ENCODE measurements at regions not wholly inside any gene's neighbourhood (a gene's known extent, or its start where the extent isn't known, plus 50 kb on each side); places are given as distances from the start of the nearest gene placed in this dataset.

DNA sequence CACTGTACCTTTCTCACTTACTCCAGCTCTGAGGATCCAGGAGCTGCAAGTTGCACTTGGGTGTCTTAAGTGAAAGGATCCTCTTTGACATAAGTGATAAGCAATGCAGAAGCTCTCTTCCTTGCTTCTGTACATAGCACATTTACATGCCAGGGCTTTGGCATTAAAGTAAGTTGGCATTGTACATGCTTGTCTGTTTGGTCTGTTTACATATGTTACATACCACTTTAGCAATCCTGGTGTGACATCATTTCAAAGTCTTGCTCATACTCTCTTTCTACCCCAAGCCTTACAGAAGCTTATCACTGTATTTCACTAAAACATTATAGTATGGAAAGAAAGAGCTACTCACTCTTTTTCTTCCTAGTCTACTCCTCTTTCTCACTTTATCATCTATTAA is 2548.3 kb downstream of the ARAP2 start:
- no peaks in the 10 kb centered on the region for H3K27me3 ChIP-seq (ENCODE audit: insufficient read depth, insufficient read length)
- no peak overlapping the region for H3K4me3 ChIP-seq (ENCODE audit: insufficient read length, low read depth)
- no peak overlapping the region for H3K9ac ChIP-seq (ENCODE audit: insufficient read length, low read depth)
- DNase-seq (ENCODE audit: low read depth, low spot score) = no peak
- no peak for TF ChIP-seq SUZ12 (IDR thresholded peaks at IDR 0.05; ENCODE audit: extremely low read depth, insufficient read depth, insufficient read length)
- no peaks in the 10 kb centered on the region for H3K4me1 ChIP-seq (ENCODE audit: insufficient read depth, insufficient read length)
- no peaks in the 10 kb centered on the region for H3K36me3 ChIP-seq (ENCODE audit: insufficient read depth, insufficient read length, low read length)
- H3K9me3 ChIP-seq (ENCODE audit: insufficient read depth, low read length) = peaks cover 4% of the 10 kb centered on the region; the same call in 1 of the 2 replicates

DNA sequence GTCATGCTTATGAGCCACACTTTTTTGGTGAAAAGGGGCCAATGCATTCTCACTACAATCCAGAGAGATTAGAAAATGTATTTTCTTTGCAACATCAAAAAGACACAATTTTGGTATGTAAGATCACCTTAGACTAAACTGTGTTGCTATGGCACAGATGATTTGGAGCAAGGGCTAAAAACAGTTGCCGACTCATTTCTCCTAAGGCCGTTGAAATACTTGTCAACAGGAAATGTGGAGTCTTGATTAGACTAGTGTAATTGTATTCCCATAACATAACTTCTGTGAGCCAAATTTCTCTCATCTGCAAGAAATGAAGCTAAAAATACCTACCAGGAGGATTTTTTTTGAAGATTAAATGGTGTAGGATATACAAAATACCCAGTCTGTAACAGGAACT is 2547.7 kb downstream of the ARAP2 start:
- no peak for TF ChIP-seq ZNF274 (IDR thresholded peaks at IDR 0.05; ENCODE audit: low read depth, low read length)
- no peak for TF ChIP-seq SUZ12 (IDR thresholded peaks at IDR 0.05; ENCODE audit: extremely low read depth, insufficient read depth, insufficient read length)
- no peak for TF ChIP-seq YY1 (IDR thresholded peaks at IDR 0.05; ENCODE audit: insufficient read depth, insufficient read length)
- H3K27me3 ChIP-seq (ENCODE audit: insufficient read depth, insufficient read length) = no peaks in the 10 kb centered on the region
- no peaks in the 10 kb centered on the region for H3K36me3 ChIP-seq (ENCODE audit: insufficient read depth, insufficient read length, low read length)
- DNase-seq (ENCODE audit: low read depth, low spot score) = no peak
- H3K4me3 ChIP-seq (ENCODE audit: insufficient read length, low read depth) = no peak overlapping the region
- no peak overlapping the region for H3K9ac ChIP-seq (ENCODE audit: insufficient read length, low read depth)
- peaks cover 4% of the 10 kb centered on the region; the same call in 1 of the 2 replicates for H3K9me3 ChIP-seq (ENCODE audit: insufficient read depth, low read length)
- H3K4me1 ChIP-seq (ENCODE audit: insufficient read depth, insufficient read length) = no peaks in the 10 kb centered on the region

DNA sequence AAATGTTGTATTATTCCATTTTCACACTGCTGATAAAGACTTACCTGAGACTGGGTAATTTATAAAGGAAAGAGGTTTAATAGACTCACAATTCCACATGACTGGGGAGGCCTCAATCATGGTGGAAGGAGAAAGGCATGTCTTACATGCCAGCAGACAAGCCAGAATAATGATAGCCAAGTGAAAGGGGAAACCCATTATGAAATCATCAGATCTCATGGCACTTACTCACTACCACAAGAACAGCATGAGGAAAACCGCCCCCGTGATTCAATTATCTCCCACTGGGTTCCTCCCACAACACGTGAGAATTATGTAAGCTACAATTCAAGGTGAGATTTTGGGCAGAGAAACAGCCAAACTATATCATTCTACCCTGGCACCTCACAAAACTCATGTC is 2535.1 kb downstream of the ARAP2 start:
- Histone ChIP-seq H3K36me3 (ENCODE audit: insufficient read depth, insufficient read length, low read length) (no peaks in the 10 kb centered on the region), H3K4me3 (ENCODE audit: insufficient read length, low read depth) (no peak overlapping the region), H3K27me3 (ENCODE audit: insufficient read depth, insufficient read length) (no peaks in the 10 kb centered on the region), H3K9ac (ENCODE audit: insufficient read length, low read depth) (no peak overlapping the region), H3K9me3 (ENCODE audit: insufficient read depth, low read length) (peaks cover 10% of the 10 kb centered on the region; the same call in 1 of the 2 replicates), H3K4me1 (ENCODE audit: insufficient read depth, insufficient read length) (no peaks in the 10 kb centered on the region)
- TF ChIP-seq SUZ12 (IDR thresholded peaks at IDR 0.05; ENCODE audit: extremely low read depth, insufficient read depth, insufficient read length) = no peak
- TF ChIP-seq YY1 (IDR thresholded peaks at IDR 0.05; ENCODE audit: insufficient read depth, insufficient read length) = no peak
- TF ChIP-seq ZNF274 (IDR thresholded peaks at IDR 0.05; ENCODE audit: low read depth, low read length) = no peak
- DNase-seq (ENCODE audit: low read depth, low spot score) = no peak

- Histone ChIP-seq H3K9ac (ENCODE audit: insufficient read length, low read depth) (no peak overlapping the region), H3K4me1 (ENCODE audit: insufficient read depth, insufficient read length) (no peaks in the 10 kb centered on the region), H3K27me3 (ENCODE audit: insufficient read depth, insufficient read length) (no peaks in the 10 kb centered on the region), H3K36me3 (ENCODE audit: insufficient read depth, insufficient read length, low read length) (no peaks in the 10 kb centered on the region), H3K4me3 (ENCODE audit: insufficient read length, low read depth) (no peak overlapping the region), H3K9me3 (ENCODE audit: insufficient read depth, low read length) (peaks cover 10% of the 10 kb centered on the region; the same call in 1 of the 2 replicates)
- no peak for DNase-seq (ENCODE audit: low read depth, low spot score)
- TF ChIP-seq SUZ12 (IDR thresholded peaks at IDR 0.05; ENCODE audit: extremely low read depth, insufficient read depth, insufficient read length) = no peak
- TF ChIP-seq YY1 (IDR thresholded peaks at IDR 0.05; ENCODE audit: insufficient read depth, insufficient read length) = no peak
- TF ChIP-seq ZNF274 (IDR thresholded peaks at IDR 0.05; ENCODE audit: low read depth, low read length) = no peak
Observed at GRCh38 chr4:33711826-33712225, 2532.5 kb downstream of the ARAP2 start.

DNA sequence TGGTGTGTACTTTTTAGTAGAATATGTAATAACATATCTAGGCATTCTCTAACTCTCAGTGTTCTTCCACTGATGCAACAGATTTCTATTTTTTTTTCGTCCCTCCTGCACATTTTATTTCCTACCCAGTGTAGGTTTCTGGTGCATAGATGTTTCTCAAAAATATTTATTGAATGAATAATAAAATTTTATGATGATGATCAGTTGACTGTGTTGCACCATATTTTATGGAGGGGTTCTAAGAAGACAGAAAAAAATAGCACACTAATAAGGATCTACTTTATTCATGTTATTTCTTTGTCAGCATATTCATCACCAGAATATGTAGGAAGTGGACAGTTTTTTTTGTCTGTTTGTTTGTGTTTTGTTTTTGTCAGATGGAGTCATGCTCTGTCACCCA is 2529.3 kb downstream of the ARAP2 start:
- no peaks in the 10 kb centered on the region for H3K4me1 ChIP-seq (ENCODE audit: insufficient read depth, insufficient read length)

DNA sequence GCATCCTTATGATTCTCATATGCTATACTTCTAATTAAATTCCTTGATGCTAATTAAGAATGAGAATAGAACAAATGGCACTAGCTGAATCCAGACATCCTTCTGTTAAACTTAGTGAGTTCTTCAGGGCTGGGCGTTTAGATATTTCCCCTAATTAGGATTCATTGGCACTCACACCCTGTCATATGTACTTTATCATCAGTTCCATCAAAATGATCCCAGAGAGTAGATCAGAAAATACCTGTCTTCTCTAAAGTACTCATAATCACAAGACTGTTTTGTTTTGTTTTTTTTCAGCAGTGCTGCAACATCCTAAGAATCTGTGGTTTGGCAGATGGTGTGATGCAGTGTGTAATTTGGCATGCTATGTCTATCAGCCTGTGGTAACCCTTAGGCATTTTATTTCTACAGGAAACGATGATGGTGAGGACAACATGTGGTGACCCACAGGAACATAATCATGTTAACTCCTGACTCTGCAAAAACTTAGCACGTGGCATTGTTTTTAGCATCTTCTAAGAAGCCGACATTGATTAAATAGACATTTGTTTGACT is 2528.4 kb downstream of the ARAP2 start:
- H3K36me3 ChIP-seq (ENCODE audit: insufficient read depth, insufficient read length, low read length) = no peaks in the 10 kb centered on the region
- H3K9me3 ChIP-seq (ENCODE audit: insufficient read depth, low read length) = no peaks in the 10 kb centered on the region; the same call in 1 of the 2 replicates
- no peak for DNase-seq (ENCODE audit: low read depth, low spot score)
- no peaks in the 10 kb centered on the region for H3K4me1 ChIP-seq (ENCODE audit: insufficient read depth, insufficient read length)
- no peak for TF ChIP-seq ZNF274 (IDR thresholded peaks at IDR 0.05; ENCODE audit: low read depth, low read length)
- TF ChIP-seq YY1 (IDR thresholded peaks at IDR 0.05; ENCODE audit: insufficient read depth, insufficient read length) = no peak
- no peak for TF ChIP-seq SUZ12 (IDR thresholded peaks at IDR 0.05; ENCODE audit: extremely low read depth, insufficient read depth, insufficient read length)
- H3K4me3 ChIP-seq (ENCODE audit: insufficient read length, low read depth) = no peak overlapping the region
- no peaks in the 10 kb centered on the region for H3K27me3 ChIP-seq (ENCODE audit: insufficient read depth, insufficient read length)
- H3K9ac ChIP-seq (ENCODE audit: insufficient read length, low read depth) = no peak overlapping the region

More for the DNA sequence above, 2529.3 kb downstream of the ARAP2 start:
- TF ChIP-seq ZNF274 (IDR thresholded peaks at IDR 0.05; ENCODE audit: low read depth, low read length) (no peak), YY1 (IDR thresholded peaks at IDR 0.05; ENCODE audit: insufficient read depth, insufficient read length) (no peak), SUZ12 (IDR thresholded peaks at IDR 0.05; ENCODE audit: extremely low read depth, insufficient read depth, insufficient read length) (no peak)
- H3K9ac ChIP-seq (ENCODE audit: insufficient read length, low read depth) = no peak overlapping the region
- DNase-seq (ENCODE audit: low read depth, low spot score) = no peak
- no peak overlapping the region for H3K4me3 ChIP-seq (ENCODE audit: insufficient read length, low read depth)
- peaks cover 5% of the 10 kb centered on the region; the same call in 1 of the 2 replicates for H3K9me3 ChIP-seq (ENCODE audit: insufficient read depth, low read length)
- no peaks in the 10 kb centered on the region for H3K27me3 ChIP-seq (ENCODE audit: insufficient read depth, insufficient read length)
- H3K36me3 ChIP-seq (ENCODE audit: insufficient read depth, insufficient read length, low read length) = no peaks in the 10 kb centered on the region

DNA sequence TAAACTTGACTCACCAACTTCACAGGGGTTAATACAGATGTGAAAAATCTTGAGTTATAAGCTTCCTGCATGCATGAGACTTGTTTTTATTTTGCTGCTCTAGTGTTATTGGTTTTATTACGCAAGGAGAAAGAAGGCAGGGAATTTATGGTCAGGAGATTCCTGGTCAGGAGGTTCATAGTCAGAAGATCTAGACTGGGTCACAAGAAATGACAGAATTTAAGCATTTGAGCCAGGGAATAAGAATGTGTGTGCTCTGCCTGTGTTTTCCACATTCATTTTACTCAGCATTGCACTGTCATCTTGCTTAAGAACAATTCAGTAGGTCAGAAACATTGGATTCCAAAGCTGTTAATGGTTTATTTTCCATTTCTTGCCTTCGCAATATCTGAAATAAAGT is 2522.1 kb downstream of the ARAP2 start:
- no peaks in the 10 kb centered on the region for H3K9me3 ChIP-seq (ENCODE audit: insufficient read depth, low read length)
- no peaks in the 10 kb centered on the region for H3K4me1 ChIP-seq (ENCODE audit: insufficient read depth, insufficient read length)
- no peak overlapping the region for H3K9ac ChIP-seq (ENCODE audit: insufficient read length, low read depth)
- no peaks in the 10 kb centered on the region for H3K36me3 ChIP-seq (ENCODE audit: insufficient read depth, insufficient read length, low read length)
- no peak for TF ChIP-seq ZNF274 (IDR thresholded peaks at IDR 0.05; ENCODE audit: low read depth, low read length)
- TF ChIP-seq YY1 (IDR thresholded peaks at IDR 0.05; ENCODE audit: insufficient read depth, insufficient read length) = no peak
- no peak for TF ChIP-seq SUZ12 (IDR thresholded peaks at IDR 0.05; ENCODE audit: extremely low read depth, insufficient read depth, insufficient read length)
- DNase-seq (ENCODE audit: low read depth, low spot score) = no peak
- no peaks in the 10 kb centered on the region for H3K27me3 ChIP-seq (ENCODE audit: insufficient read depth, insufficient read length)
- no peak overlapping the region for H3K4me3 ChIP-seq (ENCODE audit: insufficient read length, low read depth)

Measured in NT2/D1 (cell line).